ENCODE measurements at regions not wholly inside any gene's neighbourhood (a gene's known extent, or its start where the extent isn't known, plus 50 kb on each side); places are given as distances from the start of the nearest gene placed in this dataset.

GRCh38 chr4:1521821-1522361 lies 115.6 kb upstream of the NKX1-1 start:
- 82% methylated on average over 13 of the region's 19 CpGs for WGBS (ENCODE audit: insufficient coverage, low coverage, missing lambda C conversion rate)
- Histone ChIP-seq H3K27me3 (ENCODE audit: control insufficient read depth in 2 of 2, insufficient read depth in 2 of 2, low read length in 2 of 2) (peaks cover 26 to 59% of the 10 kb centered on the region in 2 experiments; a peak in 4 of 5 replicates), H3K9me3 (replicated peaks; ENCODE audit: control insufficient read depth, insufficient read depth, low read depth, low read length) (no peaks in the 10 kb centered on the region), H3K4me3 (peak overlapping the region; percentile 37; the same call in 1 of the 2 replicates), H3K4me2 (ENCODE audit: insufficient read depth, low read length) (no peak overlapping the region), H4K20me1 (replicated peaks; ENCODE audit: control insufficient read depth, insufficient read depth, low read length) (no peaks in the 10 kb centered on the region), H3K4me1 (replicated peaks in 1 of 2; ENCODE audit: control insufficient read depth in 2 of 2, insufficient read depth in 2 of 2, low read length in 2 of 2) (peaks cover 4 to 46% of the 10 kb centered on the region in 2 experiments), H3K79me2 (ENCODE audit: control insufficient read depth, insufficient read depth, low read length) (no peaks in the 10 kb centered on the region), H2AFZ (ENCODE audit: low read depth, low read length) (peak overlapping the region; percentile 73; the same call in 1 of the 2 replicates), H3K9ac (ENCODE audit: insufficient read depth in 1 of 2, low read depth in 2 of 2, low read length in 2 of 2) (peak overlapping the region in 1 of 2 experiments; percentile 88; a peak in 2 of 4 replicates), H3K27ac (ENCODE audit: extremely low read depth, low read depth, low read length) (peak overlapping the region; percentile 62; the same call in 1 of the 3 replicates), H3K36me3 (ENCODE audit: control insufficient read depth, insufficient read depth, low read length) (no peaks in the 10 kb centered on the region), H3K9me1 (ENCODE audit: control insufficient read depth, insufficient read depth, low read length) (no peaks in the 10 kb centered on the region)
- TF ChIP-seq POLR2B (IDR thresholded peaks at IDR 0.05; ENCODE audit: low read depth, partially characterized antibody) (no peak), ZNF592 (IDR thresholded peaks at IDR 0.05) (no peak), ZFX (CRISPR knock-in tag; IDR thresholded peaks at IDR 0.05) (no peak), MBD2 (IDR thresholded peaks at IDR 0.05; ENCODE audit: borderline replicate concordance, low read depth) (no peak), PRPF4 (IDR thresholded peaks at IDR 0.05; ENCODE audit: insufficient read depth, low read depth, low read length, poor library complexity, severe bottlenecking) (no peak), JUNB (CRISPR knock-in tag; conservative IDR thresholded peaks at IDR 0.05) (no peak)
- no TSS peak for BruUV-seq (replicated peaks)
- intact Hi-C loops (cut with micrococcal nuclease) (loop anchor here (1.0 kb wide), 1 partner anchor 110 kb away; no protein-coding TSS in a partner anchor), in situ Hi-C loops (cut with MboI) (no loop called here)
- ATAC-seq (no peak), DNase-seq (ENCODE audit: extremely low read depth in 1 of 4, low spot score in 3 of 4) (no peak), FAIRE-seq (no peak)
- ChIA-PET POLR2A (interaction anchor here (0.7 to 1.4 kb wide), 3 partner anchors 7 to 35 kb away, joined by 3 to 4 read pairs (median 3); no protein-coding TSS in a partner anchor), CTCF (ENCODE audit: low intra/inter-chr PET ratio) (no interaction called here)

All from K562 (cell line).